ENCODE measurements at regions not wholly inside any gene's neighbourhood (a gene's known extent, or its start where the extent isn't known, plus 50 kb on each side); places are given as distances from the start of the nearest gene placed in this dataset.

GRCh38 chr7:4626318-4626845, 55.7 kb upstream of the FOXK1 start:
- Histone ChIP-seq H3K36me3 (ENCODE audit: insufficient read depth) (no peaks in the 10 kb centered on the region), H3K79me2 (replicated peaks; ENCODE audit: insufficient read depth) (no peaks in the 10 kb centered on the region), H3K27me3 (ENCODE audit: insufficient read depth) (peaks cover 4% of the 10 kb centered on the region; the same call in 1 of the 2 replicates), H3K9me2 (ENCODE audit: insufficient read depth) (no peaks in the 10 kb centered on the region), H2AFZ (no peak overlapping the region), H3F3A (replicated peaks; ENCODE audit: low read depth) (no peaks in the 10 kb centered on the region), H4K20me1 (replicated peaks; ENCODE audit: insufficient read depth) (no peaks in the 10 kb centered on the region), H3K4me1 (ENCODE audit: insufficient read depth) (peaks cover 4% of the 10 kb centered on the region; the same call in 1 of the 2 replicates), H3K27ac (ENCODE audit: low read depth) (no peak overlapping the region), H3K4me3 (no peak overlapping the region), H3K4me2 (no peak overlapping the region)
- Mint-ChIP-seq H3K36me3 (ENCODE audit: low read depth) (peaks cover 11% of the 10 kb centered on the region; the same call in 2 of the 3 replicates), H3K4me1 (peaks cover 2% of the 10 kb centered on the region; the same call in 2 of the 3 replicates), H3K9me3 (peaks cover 70% of the 10 kb centered on the region), H3K27me3 (ENCODE audit: insufficient read depth, low read depth, poor library complexity) (peaks cover 13% of the 10 kb centered on the region), H3K4me3 (no peak overlapping the region), H3K27ac (no peak overlapping the region)
- DNase-seq (ENCODE audit: low spot score) = no peak
- TF ChIP-seq ZNF331 (CRISPR knock-in tag; IDR thresholded peaks at IDR 0.05; ENCODE audit: low read depth) (no peak), REST (IDR thresholded peaks at IDR 0.05; ENCODE audit: unreplicated experiment) (no peak), CREB1 (CRISPR knock-in tag; IDR thresholded peaks at IDR 0.05; ENCODE audit: low read depth) (no peak), ETS1 (IDR thresholded peaks at IDR 0.05) (no peak), POLR2AphosphoS5 (IDR thresholded peaks at IDR 0.05; ENCODE audit: low read depth) (no peak), NANOG (IDR thresholded peaks at IDR 0.05; ENCODE audit: borderline replicate concordance) (no peak), EZH2 (IDR thresholded peaks at IDR 0.05; ENCODE audit: low read depth, unreplicated experiment) (no peak), ZNF114 (CRISPR knock-in tag; IDR thresholded peaks at IDR 0.05) (no peak), ZNF462 (CRISPR knock-in tag; IDR thresholded peaks at IDR 0.05) (no peak), JUNB (IDR thresholded peaks at IDR 0.05; ENCODE audit: unreplicated experiment) (no peak)
- ATAC-seq = no peak
